Mesenchymal stem cell (in vitro differentiated cells and primary cell): ENCODE measurements at regions not wholly inside any gene's neighbourhood (a gene's known extent, or its start where the extent isn't known, plus 50 kb on each side); places are given as distances from the start of the nearest gene placed in this dataset.

ENCODE experiments used
- DNase-seq: peaks from one replicate; pipeline ENCODE4 v3.0.0-alpha.2; 2013
- H2AFZ ChIP-seq: one replicate; pipeline ENCODE4 v1.6.1; 2013; ENCODE audit warnings: low read depth, mild to moderate bottlenecking, control low read depth, inconsistent platforms, low read length, moderate library complexity
- H2AK5ac ChIP-seq: 2 replicates; pipeline ENCODE4 v1.6.1; 2013; ENCODE audit warnings: low read length, moderate library complexity, mild to moderate bottlenecking, inconsistent platforms; ENCODE audit not compliant: severe bottlenecking
- H2BK120ac ChIP-seq: one replicate; pipeline ENCODE4 v1.6.1; 2013; ENCODE audit warnings: low read depth, mild to moderate bottlenecking, inconsistent platforms, low read length, moderate library complexity
- H2BK12ac ChIP-seq, 2 experiments: one replicate each; pipeline ENCODE4 v1.6.1; 2013; ENCODE audit warnings: inconsistent platforms in 2 of 2, low read length in 2 of 2, mild to moderate bottlenecking in 2 of 2, moderate library complexity in 2 of 2, control low read depth in 1 of 2
- H2BK15ac ChIP-seq: one replicate; pipeline ENCODE4 v1.6.1; 2013; ENCODE audit warnings: mild to moderate bottlenecking, low read depth, inconsistent platforms; ENCODE audit not compliant: poor library complexity, severe bottlenecking
- H2BK5ac ChIP-seq: 2 replicates; pipeline ENCODE4 v1.6.1; 2013; ENCODE audit warnings: low read depth, mild to moderate bottlenecking, low read length, control low read depth, inconsistent platforms; ENCODE audit not compliant: poor library complexity, severe bottlenecking
- H3K14ac ChIP-seq, 2 experiments: one replicate each; pipeline ENCODE4 v1.6.1; 2013; ENCODE audit warnings: inconsistent platforms in 2 of 2, low read length in 2 of 2, control low read depth in 1 of 2, mild to moderate bottlenecking in 1 of 2, moderate library complexity in 1 of 2
- H3K18ac ChIP-seq, 2 experiments: one replicate each; pipeline ENCODE4 v1.6.1; 2013; ENCODE audit warnings: inconsistent platforms in 2 of 2, low read length in 2 of 2, control low read depth in 1 of 2, low read depth in 1 of 2, mild to moderate bottlenecking in 1 of 2
- H3K23ac ChIP-seq, 2 experiments: one replicate each; pipeline ENCODE4 v1.6.1; 2013; ENCODE audit warnings: inconsistent platforms in 2 of 2, low read length in 2 of 2, mild to moderate bottlenecking in 2 of 2, moderate library complexity in 2 of 2, control low read depth in 1 of 2
- H3K27ac ChIP-seq: 2 replicates; pipeline ENCODE4 v1.5.1; 2013; ENCODE audit warnings: mild to moderate bottlenecking, moderate library complexity, low read length, control low read depth, inconsistent platforms; ENCODE audit not compliant: poor library complexity, severe bottlenecking
- H3K27me3 ChIP-seq, 2 experiments: 2 replicates each; pipeline versions ENCODE4 v1.6.1 to v1.7.0; 2013; ENCODE audit warnings: low read length in 2 of 2, mild to moderate bottlenecking in 2 of 2, moderate library complexity in 2 of 2, control low read depth in 1 of 2, inconsistent platforms in 1 of 2; ENCODE audit not compliant: control insufficient read depth in 1 of 2, insufficient read depth in 1 of 2
- H3K36me3 ChIP-seq, 2 experiments: 2 replicates each; pipeline versions ENCODE4 v1.6.1 to v1.7.0; 2013; ENCODE audit warnings: low read length in 2 of 2, control low read depth in 1 of 2, inconsistent platforms in 1 of 2, low read depth in 1 of 2, mild to moderate bottlenecking in 1 of 2; ENCODE audit not compliant: insufficient read depth in 2 of 2, control insufficient read depth in 1 of 2
- H3K4ac ChIP-seq, 2 experiments: one replicate each; pipeline ENCODE4 v1.6.1; 2013; ENCODE audit warnings: inconsistent platforms in 2 of 2, low read length in 2 of 2, mild to moderate bottlenecking in 2 of 2, moderate library complexity in 2 of 2, control low read depth in 1 of 2, low read depth in 1 of 2
- H3K4me1 ChIP-seq: 2 replicates; pipeline ENCODE4 v1.6.1; 2013; ENCODE audit warnings: low read depth, low read length, control low read depth; ENCODE audit not compliant: control insufficient read depth, insufficient read depth
- H3K4me2 ChIP-seq: 2 replicates; pipeline ENCODE4 v1.6.1; 2013; ENCODE audit warnings: low read length, mild to moderate bottlenecking, inconsistent platforms; ENCODE audit not compliant: poor library complexity, severe bottlenecking
- H3K4me3 ChIP-seq, 2 experiments: 2 replicates each; pipeline versions ENCODE4 v1.5.1 to v1.7.0; 2013; ENCODE audit warnings: low read length in 2 of 2, mild to moderate bottlenecking in 2 of 2, control low read depth in 1 of 2, low read depth in 1 of 2; ENCODE audit not compliant: insufficient read depth in 1 of 2
- H3K79me1 ChIP-seq: replicated peaks from 2 replicates; pipeline ENCODE4 v1.6.1; 2013; ENCODE audit warnings: mild to moderate bottlenecking, control low read depth, low read length, inconsistent platforms; ENCODE audit not compliant: poor library complexity, severe bottlenecking
- H3K9ac ChIP-seq: 2 replicates; pipeline ENCODE4 v1.7.0; 2013; ENCODE audit warnings: mild to moderate bottlenecking, low read length, moderate library complexity
- H3K9me3 ChIP-seq: 2 replicates; pipeline ENCODE4 v1.7.0; 2013; ENCODE audit warnings: mild to moderate bottlenecking, low read length; ENCODE audit not compliant: control insufficient read depth
- H4K8ac ChIP-seq: one replicate; pipeline ENCODE4 v1.6.1; 2013; ENCODE audit warnings: inconsistent platforms, mild to moderate bottlenecking, low read length, moderate library complexity
- H4K91ac ChIP-seq: one replicate; pipeline ENCODE4 v1.6.1; 2013; ENCODE audit warnings: mild to moderate bottlenecking, low read length, inconsistent platforms
- WGBS: methylation state at CpG from one replicate; pipeline ENCODE4 v1.1.7; 2013; ENCODE audit warnings: mixed read lengths; 5-methylcytosine and 5-hydroxymethylcytosine counted together

DNA sequence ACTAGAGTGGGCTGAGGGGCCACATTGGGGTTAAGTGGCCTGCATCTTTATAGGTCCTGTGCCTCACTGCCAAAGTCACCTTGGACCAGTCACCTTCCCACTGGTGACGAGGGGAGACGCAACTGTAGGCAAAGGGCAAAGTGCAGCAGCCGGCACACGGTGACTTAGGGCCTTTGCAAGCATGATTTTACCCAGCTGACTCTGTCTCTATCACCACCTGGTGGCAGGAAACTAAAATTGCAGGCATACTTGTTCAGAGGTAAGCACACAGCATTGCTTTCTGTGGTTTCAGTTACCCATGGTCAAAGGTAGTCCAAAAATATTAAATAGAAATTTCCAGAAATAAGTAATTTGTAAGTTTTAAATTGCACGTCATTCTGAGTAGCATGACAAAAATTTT, 1164.4 kb downstream of the BRD1 start:
- Histone ChIP-seq H2BK12ac (no peak overlapping the region), H3K79me1 (no peaks in the 10 kb centered on the region), H3K27me3 (no peaks in the 10 kb centered on the region), H3K18ac (no peak overlapping the region), H2BK120ac (no peak overlapping the region), H3K14ac (no peak overlapping the region), H3K4ac (no peak overlapping the region), H3K4me3 (no peak overlapping the region), H2BK5ac (no peak overlapping the region), H4K91ac (no peak overlapping the region), H3K23ac (no peak overlapping the region), H3K36me3 (no peaks in the 10 kb centered on the region), H2AK5ac (no peak overlapping the region), H2AFZ (no peak overlapping the region), H3K4me1 (no peaks in the 10 kb centered on the region), H3K9ac (no peak overlapping the region), H3K9me3 (no peaks in the 10 kb centered on the region), H2BK15ac (no peak overlapping the region), H3K27ac (no peak overlapping the region), H4K8ac (no peak overlapping the region), H3K4me2 (no peak overlapping the region)
- WGBS = 61% methylated on average over 5 of the region's 5 CpGs
- no peak for DNase-seq

DNA sequence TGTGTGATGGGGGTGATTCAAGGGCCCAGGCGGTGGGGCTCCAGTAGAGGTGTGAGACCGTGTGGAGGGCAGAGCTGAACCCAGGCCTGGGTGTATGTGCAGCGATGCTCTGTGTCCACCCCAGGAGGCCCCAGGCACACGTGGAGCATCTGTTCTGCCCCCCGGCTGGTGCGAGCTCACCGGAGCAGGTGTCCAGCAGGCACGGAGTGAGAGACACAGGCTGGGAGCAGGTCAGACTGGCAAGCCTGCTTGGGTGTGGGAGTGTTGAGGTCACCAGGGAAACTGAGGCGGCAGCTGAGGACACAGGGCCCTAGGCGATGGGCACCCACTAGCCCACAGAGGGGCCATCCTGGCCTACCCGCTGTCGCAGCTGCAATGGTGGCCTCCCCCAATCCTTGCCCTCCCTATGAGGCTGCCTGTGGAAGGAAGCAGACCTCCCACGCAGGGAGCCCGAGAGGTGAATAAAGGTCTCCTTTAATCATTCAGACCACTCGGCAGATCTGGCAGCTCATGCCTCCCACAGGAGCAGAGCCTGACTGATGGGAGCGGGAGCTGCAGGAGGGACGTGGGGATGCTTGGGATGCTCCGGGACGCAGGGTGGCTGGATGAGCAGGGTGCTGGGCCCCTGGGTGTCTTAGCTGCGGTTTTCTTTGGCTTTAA, 1165.1 kb downstream of the BRD1 start:
- H3K4ac ChIP-seq = no peak overlapping the region
- no peaks in the 10 kb centered on the region for H3K36me3 ChIP-seq
- H3K79me1 ChIP-seq = no peaks in the 10 kb centered on the region
- H4K8ac ChIP-seq = no peak overlapping the region
- H3K4me2 ChIP-seq = no peak overlapping the region
- H2BK12ac ChIP-seq = no peak overlapping the region
- H4K91ac ChIP-seq = no peak overlapping the region
- no peak overlapping the region for H3K9ac ChIP-seq
- WGBS = 89% methylated on average over 19 of the region's 20 CpGs
- no peak overlapping the region for H2BK15ac ChIP-seq
- no peak for DNase-seq
- H3K18ac ChIP-seq = no peak overlapping the region
- H3K4me1 ChIP-seq = no peaks in the 10 kb centered on the region
- no peak overlapping the region for H3K14ac ChIP-seq
- H2AK5ac ChIP-seq = no peak overlapping the region
- no peak overlapping the region for H2BK5ac ChIP-seq
- H3K27me3 ChIP-seq = peaks cover 0 to under 1% of the 10 kb centered on the region in 2 experiments
- no peak overlapping the region for H3K23ac ChIP-seq
- H2BK120ac ChIP-seq = no peak overlapping the region
- H3K27ac ChIP-seq = no peak overlapping the region
- no peak overlapping the region for H3K4me3 ChIP-seq
- no peak overlapping the region for H2AFZ ChIP-seq
- no peaks in the 10 kb centered on the region for H3K9me3 ChIP-seq

DNA sequence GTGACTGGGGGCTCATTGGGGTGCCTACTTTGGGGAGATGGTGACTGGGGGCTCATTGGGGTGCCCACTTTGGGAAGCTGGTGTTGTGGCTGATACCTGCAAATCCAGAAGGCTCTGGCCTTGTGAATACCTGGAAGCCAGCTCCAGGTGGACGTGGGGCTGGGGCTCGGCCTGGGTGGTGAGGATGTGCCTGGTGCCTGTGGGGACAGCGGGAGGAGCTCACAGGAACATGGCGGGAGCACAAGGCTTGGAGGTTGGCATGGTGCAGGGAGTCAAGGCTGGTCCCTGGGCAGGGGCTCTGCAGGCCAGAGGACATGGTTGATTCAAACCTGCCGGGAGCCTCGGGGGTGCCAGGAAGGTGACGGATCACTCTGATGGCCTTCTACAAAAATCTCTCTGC, 1165.7 kb downstream of the BRD1 start:
- H2BK12ac ChIP-seq = no peak overlapping the region
- WGBS = 69% methylated on average over 7 of the region's 7 CpGs
- H3K14ac ChIP-seq = no peak overlapping the region
- no peak overlapping the region for H4K91ac ChIP-seq
- H3K18ac ChIP-seq = no peak overlapping the region
- no peak overlapping the region for H2AK5ac ChIP-seq
- H3K9ac ChIP-seq = no peak overlapping the region
- H2BK120ac ChIP-seq = no peak overlapping the region
- no peak overlapping the region for H3K4me3 ChIP-seq
- H3K23ac ChIP-seq = no peak overlapping the region
- H2BK5ac ChIP-seq = no peak overlapping the region
- no peak overlapping the region for H2AFZ ChIP-seq
- H3K27me3 ChIP-seq = peaks cover 0 to 3% of the 10 kb centered on the region in 2 experiments
- no peak overlapping the region for H3K4ac ChIP-seq
- no peaks in the 10 kb centered on the region for H3K36me3 ChIP-seq
- H2BK15ac ChIP-seq = no peak overlapping the region
- H3K4me2 ChIP-seq = no peak overlapping the region
- no peaks in the 10 kb centered on the region for H3K79me1 ChIP-seq
- no peak overlapping the region for H4K8ac ChIP-seq
- no peak for DNase-seq
- H3K4me1 ChIP-seq = no peaks in the 10 kb centered on the region
- H3K9me3 ChIP-seq = no peaks in the 10 kb centered on the region
- no peak overlapping the region for H3K27ac ChIP-seq

DNA sequence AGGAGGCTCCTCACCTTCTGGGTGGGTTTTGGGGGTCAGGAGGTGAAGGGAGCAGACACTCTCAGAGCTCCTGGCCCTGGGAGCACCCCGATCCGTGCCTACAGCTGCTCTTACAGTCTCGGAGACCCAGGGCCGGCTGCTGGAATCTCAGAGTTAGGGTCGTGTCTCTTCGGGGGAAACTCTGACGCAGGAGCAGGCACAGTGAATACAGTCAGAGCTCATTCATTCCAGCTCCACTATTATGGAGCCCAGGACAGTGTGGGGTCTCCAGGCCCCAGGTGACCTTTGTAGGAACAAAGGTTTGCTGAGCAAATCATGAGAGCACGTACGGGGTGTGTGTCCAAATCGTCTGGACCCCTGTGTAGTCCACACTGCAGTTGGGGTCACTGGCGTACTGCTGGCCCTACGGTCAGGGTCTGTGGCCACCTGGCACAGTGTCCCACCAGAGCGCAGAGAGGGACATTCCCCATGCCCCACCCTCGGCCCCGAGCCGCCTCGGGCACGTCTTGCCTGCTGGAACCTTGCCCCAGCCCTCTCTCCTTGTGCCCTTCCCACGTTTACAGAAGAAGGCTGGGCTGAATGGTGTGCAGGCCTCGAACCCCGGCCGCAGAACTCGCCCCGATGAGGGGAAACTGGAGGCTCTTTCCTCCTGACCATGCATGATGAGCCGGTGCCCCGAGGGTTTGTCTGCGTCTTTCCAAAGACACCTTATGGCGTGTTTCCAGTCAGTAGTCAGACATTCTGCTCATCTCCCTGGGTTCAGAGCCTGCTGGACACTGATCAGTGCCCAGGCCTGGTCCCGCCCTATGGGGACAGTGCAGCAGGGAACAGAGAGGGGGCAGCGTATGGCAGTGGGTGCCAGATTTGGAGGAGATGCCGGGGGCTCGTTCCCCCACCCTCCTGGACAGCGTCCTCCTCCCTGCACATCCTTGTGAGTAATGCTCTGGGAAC, 1166.6 kb downstream of the BRD1 start:
- H4K91ac ChIP-seq = no peak overlapping the region
- H2BK12ac ChIP-seq = no peak overlapping the region
- H4K8ac ChIP-seq = no peak overlapping the region
- H2BK15ac ChIP-seq = no peak overlapping the region
- H2AFZ ChIP-seq = no peak overlapping the region
- peaks cover 0 to 3% of the 10 kb centered on the region in 2 experiments for H3K27me3 ChIP-seq
- H3K36me3 ChIP-seq = no peaks in the 10 kb centered on the region
- H3K9me3 ChIP-seq = no peaks in the 10 kb centered on the region
- H3K79me1 ChIP-seq = no peaks in the 10 kb centered on the region
- H2AK5ac ChIP-seq = no peak overlapping the region
- no peak overlapping the region for H3K14ac ChIP-seq
- no peak overlapping the region for H2BK120ac ChIP-seq
- H3K23ac ChIP-seq = no peak overlapping the region
- DNase-seq = no peak
- 70% methylated on average over 33 of the region's 33 CpGs for WGBS
- H3K18ac ChIP-seq = no peak overlapping the region
- H2BK5ac ChIP-seq = no peak overlapping the region
- H3K4me3 ChIP-seq = no peak overlapping the region
- no peak overlapping the region for H3K4ac ChIP-seq
- no peaks in the 10 kb centered on the region for H3K4me1 ChIP-seq
- no peak overlapping the region for H3K4me2 ChIP-seq
- no peak overlapping the region for H3K9ac ChIP-seq
- H3K27ac ChIP-seq = no peak overlapping the region
